Psoas muscle (tissue), 7 donors: ENCODE measurements at regions not wholly inside any gene's neighbourhood (a gene's known extent, or its start where the extent isn't known, plus 50 kb on each side); places are given as distances from the start of the nearest gene placed in this dataset.

Experiments
- ATAC-seq, 4 donors: fragments of 200-7000 bp; cut with Tn5 transposase; one replicate each; pipeline ENCODE4 v1.9.1; 2020; ENCODE audit warnings: moderate library complexity in 3 of 4, mild to moderate bottlenecking in 2 of 4
- DNase-seq, 2 donors: peaks; one replicate each; pipeline ENCODE4 v3.0.0-alpha.2; 2020
- H3K27ac ChIP-seq: fragments of 200-600 bp; one replicate; pipeline ENCODE4 v1.8.0; 2022
- H3K27me3 ChIP-seq, 3 donors: fragments of 200-600 bp in 1 of 3; one replicate each; pipeline versions ENCODE4 v1.6.1 to v1.8.0; 2013 to 2022; ENCODE audit warnings: low read length in 2 of 3, mild to moderate bottlenecking in 2 of 3, moderate library complexity in 1 of 3; ENCODE audit not compliant: insufficient read depth in 3 of 3
- H3K36me3 ChIP-seq, 2 donors: fragments of 200-600 bp in 1 of 2; one replicate each; pipeline versions ENCODE4 v1.6.1 to v1.8.0; 2013 to 2022; ENCODE audit warnings: low read depth in 1 of 2, mild to moderate bottlenecking in 1 of 2, moderate library complexity in 1 of 2; ENCODE audit not compliant: insufficient read depth in 1 of 2
- H3K4me1 ChIP-seq: fragments of 200-600 bp; one replicate; pipeline ENCODE4 v1.8.0; 2022
- H3K4me3 ChIP-seq: fragments of 200-600 bp; one replicate; pipeline ENCODE4 v1.8.0; 2022; ENCODE audit warnings: mild to moderate bottlenecking
- H3K9me3 ChIP-seq: fragments of 200-600 bp; one replicate; pipeline ENCODE4 v1.8.0; 2022
- CTCF ChIP-seq: fragments of 200-600 bp; IDR thresholded peaks from one replicate; pipeline ENCODE4 v1.8.0; 2022; ENCODE audit warnings: antibody characterized with exemption
- WGBS, 3 donors: extraction: QIAGEN DNeasy Blood & Tissue Kit; methylation state at CpG; one replicate each; pipeline versions ENCODE4 v1.1.6 to v1.1.7; 2013; 5-methylcytosine and 5-hydroxymethylcytosine counted together
- intact Hi-C, 2 donors: fragments of 100-400 bp; cut with DNase I; formaldehyde crosslinking; loops; one replicate each; pipeline versions ENCODE4 v1.11.0 to v1.14.2; 2022
- donor health status: healthy with polysubstance abuse.
- donor health status: DM: no; HTN: no; CAD: no; lungs with moderate emphysema.
- donor health status: Bipolar disorder and iron deficiency.
- donor health status: healthy.
- donor health status: DM: yes; HTN: yes; CAD: no.
- donor health status: DM: no; HTN: no; CAD: no.
- donor health status: DM: yes; HTN: yes; CAD: no.

DNA sequence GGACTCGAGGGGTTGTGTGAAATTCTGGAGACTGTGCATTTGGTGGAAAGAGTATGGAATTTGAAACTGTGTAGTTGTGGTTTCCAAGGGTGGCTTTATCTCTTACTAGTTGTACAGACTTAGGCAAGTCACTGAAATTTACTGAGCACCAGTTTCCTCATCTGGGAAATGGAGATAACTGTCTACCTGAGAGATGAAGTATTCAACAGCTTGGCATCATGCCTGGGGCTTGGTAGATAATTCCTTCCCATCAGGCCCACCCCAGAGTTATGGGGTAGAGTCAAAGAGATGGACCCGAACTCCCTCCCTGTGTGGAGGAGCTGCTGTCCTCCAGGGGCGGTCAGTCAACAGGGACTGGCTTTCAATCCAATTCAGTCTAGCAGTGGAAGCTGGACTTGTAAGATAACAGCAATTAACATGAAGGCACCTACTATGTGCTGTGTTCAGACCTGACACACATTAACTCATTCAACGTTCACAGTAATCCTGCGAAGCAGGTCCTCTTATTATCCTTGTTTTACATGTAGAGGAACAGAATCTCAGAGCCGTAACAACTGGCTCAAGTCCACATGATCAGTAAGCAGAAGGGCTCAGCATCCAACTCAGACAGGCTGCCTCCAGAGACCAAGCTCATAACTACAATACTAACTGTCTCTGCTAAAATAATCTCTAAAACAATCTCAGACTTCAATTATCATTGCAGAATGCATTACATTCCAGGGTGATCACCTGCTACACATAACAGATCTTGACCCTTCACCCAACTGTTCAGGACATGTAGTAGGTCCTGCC is 432.1 kb downstream of the LPIN1 start:
- ATAC-seq (no peak), DNase-seq (no peak)
- peaks cover 23% of the 10 kb centered on the region for H3K4me1 ChIP-seq
- H3K27me3 ChIP-seq = no peaks in the 10 kb centered on the region
- intact Hi-C loops = loop anchor here in 1 of 2 donors (10.0 kb wide), 1 partner anchor 536 kb away; the partner anchor contains the start of gene TRIB2
- H3K27ac ChIP-seq = no peak overlapping the region
- TF ChIP-seq CTCF = no peak
- H3K4me3 ChIP-seq = no peak overlapping the region
- H3K9me3 ChIP-seq = no peaks in the 10 kb centered on the region
- WGBS, 3 donors = 82 to 87% (median 85%) methylated on average over 6 of the region's 6 CpGs
- H3K36me3 ChIP-seq = no peaks in the 10 kb centered on the region

- Histone ChIP-seq H3K4me3 (no peak overlapping the region), H3K27me3 (no peaks in the 10 kb centered on the region), H3K9me3 (no peaks in the 10 kb centered on the region), H3K4me1 (peaks cover 23% of the 10 kb centered on the region), H3K27ac (no peak overlapping the region), H3K36me3 (no peaks in the 10 kb centered on the region)
- 76 to 84% (median 77%) methylated on average over 2 of the region's 2 CpGs for WGBS, 3 donors
- ATAC-seq (no peak), DNase-seq (no peak)
- no peak for TF ChIP-seq CTCF
- intact Hi-C loops = no loop called here
Measured at GRCh38 chr2:12180031-12180430, 433.6 kb downstream of the LPIN1 start.

DNA sequence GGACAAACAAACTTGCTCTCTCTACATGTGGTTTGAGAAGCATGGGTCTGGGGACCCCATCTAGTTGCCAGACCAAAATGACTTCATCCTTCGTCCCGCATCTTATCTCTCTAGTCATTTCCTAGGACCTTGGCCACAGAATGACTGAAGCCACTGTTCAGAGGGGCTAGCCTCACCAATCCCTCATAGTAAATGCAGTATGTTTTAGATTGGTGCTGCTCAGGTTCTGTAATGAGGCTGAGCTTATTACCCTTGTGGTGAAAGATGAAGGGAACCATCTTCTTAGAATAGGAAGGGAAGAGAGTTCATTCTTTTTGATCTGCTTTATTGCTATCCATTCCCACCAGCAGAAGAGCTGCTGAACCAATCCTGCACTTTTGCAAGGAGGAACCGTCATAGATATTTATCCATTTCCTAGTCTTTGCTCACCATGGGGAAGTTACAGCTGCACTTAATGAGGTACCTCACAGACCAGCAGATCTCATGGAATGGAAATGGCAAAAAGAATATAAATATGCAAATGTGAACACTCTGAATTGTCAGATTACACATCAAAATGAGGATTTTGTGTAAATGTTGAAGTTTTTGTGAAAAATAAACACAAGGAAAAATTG is 436.7 kb downstream of the LPIN1 start:
- DNase-seq (no peak), ATAC-seq (no peak)
- no peaks in the 10 kb centered on the region for H3K36me3 ChIP-seq
- no peak for TF ChIP-seq CTCF
- no peak overlapping the region for H3K4me3 ChIP-seq
- intact Hi-C loops = no loop called here
- H3K4me1 ChIP-seq = peaks cover 5% of the 10 kb centered on the region
- H3K9me3 ChIP-seq = no peaks in the 10 kb centered on the region
- WGBS, 3 donors = 86 to 92% (median 91%) methylated on average over 3 of the region's 3 CpGs
- H3K27ac ChIP-seq = no peak overlapping the region
- H3K27me3 ChIP-seq = no peaks in the 10 kb centered on the region

- no peak for ATAC-seq
- intact Hi-C loops = no loop called here
- no peaks in the 10 kb centered on the region for H3K36me3 ChIP-seq
- DNase-seq = no peak
- no peak for TF ChIP-seq CTCF
- peaks cover 4% of the 10 kb centered on the region for H3K9me3 ChIP-seq
- H3K4me3 ChIP-seq = no peak overlapping the region
- H3K27ac ChIP-seq = peak overlapping the region; percentile 25
- 62 to 76% (median 73%) methylated on average over 5 of the region's 5 CpGs for WGBS, 3 donors
- no peaks in the 10 kb centered on the region for H3K4me1 ChIP-seq
- H3K27me3 ChIP-seq = no peaks in the 10 kb centered on the region
Measured at GRCh38 chr2:12192762-12193161, 446.3 kb downstream of the LPIN1 start.
